ENCODE measurements at regions not wholly inside any gene's neighbourhood (a gene's known extent, or its start where the extent isn't known, plus 50 kb on each side); places are given as distances from the start of the nearest gene placed in this dataset.

- Mint-ChIP-seq H3K27me3 (ENCODE audit: insufficient read depth, unreplicated experiment) (peaks cover 6% of the 10 kb centered on the region), H3K9me3 (ENCODE audit: unreplicated experiment) (no peaks in the 10 kb centered on the region), H3K4me3 (ENCODE audit: unreplicated experiment) (no peak overlapping the region), H3K27ac (ENCODE audit: unreplicated experiment) (no peak overlapping the region), H3K36me3 (ENCODE audit: insufficient read depth, unreplicated experiment) (no peaks in the 10 kb centered on the region), H3K4me1 (ENCODE audit: low read depth, unreplicated experiment) (no peaks in the 10 kb centered on the region)
- no peaks in the 10 kb centered on the region for H3K36me3 ChIP-seq (ENCODE audit: control insufficient read depth, insufficient read depth, low read length)
- no TSS peak for BruUV-seq (replicated peaks)
- no peak for DNase-seq
- H3K4me3 ChIP-seq (ENCODE audit: low read depth, low read length) = no peak overlapping the region
- no peaks in the 10 kb centered on the region for H3K9me3 ChIP-seq
- ChIA-PET POLR2A (no interaction called here), CTCF (no interaction called here)
- intact Hi-C loops (cut with micrococcal nuclease; ENCODE audit: unreplicated experiment) = no loop called here
- TF ChIP-seq CTCF (IDR thresholded peaks at IDR 0.05; ENCODE audit: insufficient read depth in 1 of 2, low read depth in 1 of 2, low read length in 1 of 2, severe bottlenecking in 1 of 2, unreplicated experiment in 1 of 2) = no peak
- no peaks in the 10 kb centered on the region for H3K4me1 ChIP-seq
- H3K27me3 ChIP-seq (replicated peaks; ENCODE audit: control insufficient read depth, insufficient read depth, low read length) = no peaks in the 10 kb centered on the region
Measured at GRCh38 chr1:194658090-194658439, 1471.7 kb upstream of the B3GALT2 start.

GRCh38 chr1:194654956-194655355 is 1468.5 kb upstream of the B3GALT2 start:
- Mint-ChIP-seq H3K4me3 (ENCODE audit: unreplicated experiment) (no peak overlapping the region), H3K9me3 (ENCODE audit: unreplicated experiment) (no peaks in the 10 kb centered on the region), H3K27me3 (ENCODE audit: insufficient read depth, unreplicated experiment) (peaks cover 2% of the 10 kb centered on the region), H3K4me1 (ENCODE audit: low read depth, unreplicated experiment) (no peaks in the 10 kb centered on the region), H3K27ac (ENCODE audit: unreplicated experiment) (no peak overlapping the region), H3K36me3 (ENCODE audit: insufficient read depth, unreplicated experiment) (no peaks in the 10 kb centered on the region)
- intact Hi-C loops (cut with micrococcal nuclease; ENCODE audit: unreplicated experiment) = no loop called here
- POLR2A ChIA-PET = no interaction called here
- no peaks in the 10 kb centered on the region for H3K36me3 ChIP-seq (ENCODE audit: control insufficient read depth, insufficient read depth, low read length)
- CTCF ChIA-PET = no interaction called here
- DNase-seq = no peak
- H3K27me3 ChIP-seq (replicated peaks; ENCODE audit: control insufficient read depth, insufficient read depth, low read length) = no peaks in the 10 kb centered on the region
- no TSS peak for BruUV-seq (replicated peaks)
- no peaks in the 10 kb centered on the region for H3K4me1 ChIP-seq
- TF ChIP-seq CTCF (IDR thresholded peaks at IDR 0.05; ENCODE audit: insufficient read depth in 1 of 2, low read depth in 1 of 2, low read length in 1 of 2, severe bottlenecking in 1 of 2, unreplicated experiment in 1 of 2) = no peak
- no peak overlapping the region for H3K4me3 ChIP-seq (ENCODE audit: low read depth, low read length)
- no peaks in the 10 kb centered on the region for H3K9me3 ChIP-seq

- TF ChIP-seq CTCF (IDR thresholded peaks at IDR 0.05; ENCODE audit: insufficient read depth in 1 of 2, low read depth in 1 of 2, low read length in 1 of 2, severe bottlenecking in 1 of 2, unreplicated experiment in 1 of 2) = no peak
- Histone ChIP-seq H3K4me1 (no peaks in the 10 kb centered on the region), H3K27me3 (replicated peaks; ENCODE audit: control insufficient read depth, insufficient read depth, low read length) (no peaks in the 10 kb centered on the region), H3K36me3 (ENCODE audit: control insufficient read depth, insufficient read depth, low read length) (no peaks in the 10 kb centered on the region), H3K9me3 (no peaks in the 10 kb centered on the region), H3K4me3 (ENCODE audit: low read depth, low read length) (no peak overlapping the region)
- no peaks in the 10 kb centered on the region for H3K27me3 Mint-ChIP-seq (ENCODE audit: insufficient read depth, unreplicated experiment)
- H3K4me1 Mint-ChIP-seq (ENCODE audit: low read depth, unreplicated experiment) = no peaks in the 10 kb centered on the region
- no peak overlapping the region for H3K27ac Mint-ChIP-seq (ENCODE audit: unreplicated experiment)
- POLR2A ChIA-PET = no interaction called here
- intact Hi-C loops (cut with micrococcal nuclease; ENCODE audit: unreplicated experiment) = no loop called here
- CTCF ChIA-PET = no interaction called here
- no peaks in the 10 kb centered on the region for H3K9me3 Mint-ChIP-seq (ENCODE audit: unreplicated experiment)
- H3K36me3 Mint-ChIP-seq (ENCODE audit: insufficient read depth, unreplicated experiment) = no peaks in the 10 kb centered on the region
- H3K4me3 Mint-ChIP-seq (ENCODE audit: unreplicated experiment) = no peak overlapping the region
- no TSS peak for BruUV-seq (replicated peaks)
- DNase-seq = no peak
Measured at GRCh38 chr1:194653385-194653784, 1467.0 kb upstream of the B3GALT2 start.
